Tibial nerve (tissue), 3 donors: ENCODE measurements at regions not wholly inside any gene's neighbourhood (a gene's known extent, or its start where the extent isn't known, plus 50 kb on each side); places are given as distances from the start of the nearest gene placed in this dataset.

Source experiments
- POLR2A ChIP-seq, 2 donors: fragments of 450-650 bp; IDR thresholded peaks; one replicate each; pipeline ENCODE4 v1.6.1; 2017; ENCODE audit warnings: antibody characterized with exemption in 2 of 2, mild to moderate bottlenecking in 2 of 2, moderate library complexity in 2 of 2
- TF ChIP-seq, protein P1 (sequence below), 5 experiments: fragments of 200-600 bp in 3 of 5; fragments of 450-650 bp in 2 of 5; sonication (generic) in 3 of 5; IDR thresholded peaks; one replicate each; pipeline ENCODE4 v1.5.1; 2016 to 2019; ENCODE audit warnings: antibody characterized with exemption in 5 of 5, mild to moderate bottlenecking in 3 of 5, moderate library complexity in 2 of 5

DNA sequence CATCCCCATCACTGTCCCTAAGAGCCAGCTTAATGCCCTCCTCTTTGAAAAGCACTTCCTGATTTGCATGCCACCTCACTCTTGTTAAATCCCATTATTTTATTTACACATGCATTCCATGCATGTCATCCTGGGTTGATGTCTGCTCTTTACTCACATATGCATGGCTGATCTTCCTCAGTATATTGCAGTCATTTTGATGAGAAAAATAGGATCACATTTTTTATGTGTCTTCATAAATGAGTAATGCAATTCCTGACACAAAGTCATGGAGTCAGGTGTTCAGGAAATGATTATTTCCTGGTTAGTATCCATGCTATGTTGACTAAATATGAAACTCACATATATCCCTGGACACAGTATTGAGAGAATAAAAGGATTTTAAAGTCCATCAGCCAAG is 204.7 kb downstream of the SLIT2 start:
- TF ChIP-seq, protein P1, sequence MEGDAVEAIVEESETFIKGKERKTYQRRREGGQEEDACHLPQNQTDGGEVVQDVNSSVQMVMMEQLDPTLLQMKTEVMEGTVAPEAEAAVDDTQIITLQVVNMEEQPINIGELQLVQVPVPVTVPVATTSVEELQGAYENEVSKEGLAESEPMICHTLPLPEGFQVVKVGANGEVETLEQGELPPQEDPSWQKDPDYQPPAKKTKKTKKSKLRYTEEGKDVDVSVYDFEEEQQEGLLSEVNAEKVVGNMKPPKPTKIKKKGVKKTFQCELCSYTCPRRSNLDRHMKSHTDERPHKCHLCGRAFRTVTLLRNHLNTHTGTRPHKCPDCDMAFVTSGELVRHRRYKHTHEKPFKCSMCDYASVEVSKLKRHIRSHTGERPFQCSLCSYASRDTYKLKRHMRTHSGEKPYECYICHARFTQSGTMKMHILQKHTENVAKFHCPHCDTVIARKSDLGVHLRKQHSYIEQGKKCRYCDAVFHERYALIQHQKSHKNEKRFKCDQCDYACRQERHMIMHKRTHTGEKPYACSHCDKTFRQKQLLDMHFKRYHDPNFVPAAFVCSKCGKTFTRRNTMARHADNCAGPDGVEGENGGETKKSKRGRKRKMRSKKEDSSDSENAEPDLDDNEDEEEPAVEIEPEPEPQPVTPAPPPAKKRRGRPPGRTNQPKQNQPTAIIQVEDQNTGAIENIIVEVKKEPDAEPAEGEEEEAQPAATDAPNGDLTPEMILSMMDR (IDR thresholded peaks at IDR 0.05), result no peak
- TF ChIP-seq POLR2A (IDR thresholded peaks at IDR 0.05), result no peak
